Fibroblast of skin of left quadriceps (primary cell): ENCODE measurements at regions not wholly inside any gene's neighbourhood (a gene's known extent, or its start where the extent isn't known, plus 50 kb on each side); places are given as distances from the start of the nearest gene placed in this dataset.
"Not testable (repeated sequence)": the region's sequence is repeated elsewhere in the genome, so short reads cannot be mapped to it uniquely, and the experiment has no call there.

Experiments
- DNase-seq, 2 experiments: peaks; one replicate each; pipeline ENCODE4 v3.0.0-alpha.2; 2013; ENCODE audit warnings: low read depth in 2 of 2

GRCh38 chr4:126960760-126961159 lies 672.0 kb upstream of the INTU start:
- DNase-seq, result no peak

- DNase-seq, result no peak
These were observed 671.1 kb upstream of the INTU start for GRCh38 chr4:126961661-126962060.

GRCh38 chr4:126965877-126966276 lies 666.9 kb upstream of the INTU start:
- DNase-seq, result no peak

- DNase-seq, result no peak
These were observed 663.2 kb upstream of the INTU start for GRCh38 chr4:126969360-126970235.

GRCh38 chr4:126973201-126973600 lies 659.6 kb upstream of the INTU start:
- DNase-seq, result no peak

- no peak for DNase-seq
These were observed 655.7 kb upstream of the INTU start for GRCh38 chr4:126976850-126977632.

- DNase-seq, result no peak
These were observed 646.8 kb upstream of the INTU start for GRCh38 chr4:126986005-126986404.

GRCh38 chr4:126986828-126987227 lies 645.9 kb upstream of the INTU start:
- peak in 1 of 2 experiments; percentile 10 for DNase-seq

- no peak for DNase-seq
These were observed 640.8 kb upstream of the INTU start for GRCh38 chr4:126991965-126992364.

GRCh38 chr4:126992910-126993309 lies 639.8 kb upstream of the INTU start:
- no peak for DNase-seq

GRCh38 chr4:126993351-126993750 lies 639.4 kb upstream of the INTU start:
- no peak for DNase-seq

- no peak for DNase-seq
These were observed 637.5 kb upstream of the INTU start for GRCh38 chr4:126995235-126995634.

- DNase-seq, result no peak
These were observed 632.6 kb upstream of the INTU start for GRCh38 chr4:127000110-127000509.

GRCh38 chr4:127000846-127001245 lies 631.9 kb upstream of the INTU start:
- no peak for DNase-seq

- DNase-seq, result no peak
These were observed 630.8 kb upstream of the INTU start for GRCh38 chr4:127001933-127002332.

GRCh38 chr4:127006446-127006877 lies 626.3 kb upstream of the INTU start:
- no peak for DNase-seq

GRCh38 chr4:127007305-127007704 lies 625.5 kb upstream of the INTU start:
- DNase-seq, result no peak

GRCh38 chr4:127012549-127012948 lies 620.2 kb upstream of the INTU start:
- DNase-seq, result peak; percentile 74 to 78

GRCh38 chr4:127015667-127016117 lies 617.1 kb upstream of the INTU start:
- DNase-seq, result no peak

- peak; percentile 39 to 44 for DNase-seq
These were observed 614.4 kb upstream of the INTU start for GRCh38 chr4:127018381-127018780.

GRCh38 chr4:127020831-127021230 lies 611.9 kb upstream of the INTU start:
- not testable (repeated sequence) for DNase-seq

- DNase-seq, result no peak
These were observed 596.5 kb upstream of the INTU start for GRCh38 chr4:127036296-127036695.

- DNase-seq, result no peak
These were observed 586.9 kb upstream of the INTU start for GRCh38 chr4:127045861-127046260.
